ENCODE measurements at regions not wholly inside any gene's neighbourhood (a gene's known extent, or its start where the extent isn't known, plus 50 kb on each side); places are given as distances from the start of the nearest gene placed in this dataset.

GRCh38 chr17:77694391-77695363, 263.8 kb upstream of the TNRC6C start:
- DNase-seq: no peak

GRCh38 chr17:77695386-77695785, 263.1 kb upstream of the TNRC6C start:
- DNase-seq: no peak

- DNase-seq: no peak
Observed at GRCh38 chr17:77696151-77696720, 262.3 kb upstream of the TNRC6C start.

GRCh38 chr17:77696721-77697460, 261.6 kb upstream of the TNRC6C start:
- DNase-seq: no peak

- DNase-seq: no peak
Observed at GRCh38 chr17:77697480-77698400, 260.8 kb upstream of the TNRC6C start.

GRCh38 chr17:77698903-77699623, 259.4 kb upstream of the TNRC6C start:
- DNase-seq: no peak

- no peak for DNase-seq
Observed at GRCh38 chr17:77700165-77700881, 258.2 kb upstream of the TNRC6C start.

- DNase-seq: no peak
Observed at GRCh38 chr17:77701996-77702395, 256.5 kb upstream of the TNRC6C start.

GRCh38 chr17:77704048-77704815, 254.3 kb upstream of the TNRC6C start:
- no peak for DNase-seq

- no peak for DNase-seq
Observed at GRCh38 chr17:77706938-77707337, 251.6 kb upstream of the TNRC6C start.

- DNase-seq: no peak
Observed at GRCh38 chr17:77707546-77707945, 251.0 kb upstream of the TNRC6C start.

- no peak for DNase-seq
Observed at GRCh38 chr17:77708049-77708448, 250.5 kb upstream of the TNRC6C start.

GRCh38 chr17:77708936-77709335, 249.6 kb upstream of the TNRC6C start:
- DNase-seq: no peak

GRCh38 chr17:77709594-77709993, 248.9 kb upstream of the TNRC6C start:
- DNase-seq: no peak

- no peak for DNase-seq
Observed at GRCh38 chr17:77712578-77712977, 245.9 kb upstream of the TNRC6C start.

- no peak for DNase-seq
Observed at GRCh38 chr17:77716289-77716926, 242.1 kb upstream of the TNRC6C start.

- DNase-seq: no peak
Observed at GRCh38 chr17:77717941-77718668, 240.4 kb upstream of the TNRC6C start.

GRCh38 chr17:77718669-77718961, 239.9 kb upstream of the TNRC6C start:
- no peak for DNase-seq

- no peak for DNase-seq
Observed at GRCh38 chr17:77719806-77720205, 238.7 kb upstream of the TNRC6C start.
